Hepatocyte (in vitro differentiated cells): ENCODE measurements at regions not wholly inside any gene's neighbourhood (a gene's known extent, or its start where the extent isn't known, plus 50 kb on each side); places are given as distances from the start of the nearest gene placed in this dataset.
A peak's percentile ranks its signal among the peaks of the same experiment; 100 is the strongest.

Experiments used
- CTCF ChIP-seq: fragments of 200-600 bp; sonication (generic); IDR thresholded peaks from 2 replicates; pipeline ENCODE4 v1.5.1; 2016; ENCODE audit warnings: antibody characterized with exemption, mild to moderate bottlenecking; ENCODE audit not compliant: poor library complexity
- EZH2 ChIP-seq: fragments of 200-600 bp; sonication (generic); IDR thresholded peaks from 2 replicates; pipeline ENCODE4 v1.6.1; 2016; ENCODE audit warnings: antibody characterized with exemption, mild to moderate bottlenecking, borderline replicate concordance
- EZH2phosphoT487 ChIP-seq: fragments of 200-600 bp; sonication (generic); IDR thresholded peaks from one replicate; pipeline ENCODE4 v1.6.1; 2018; ENCODE audit warnings: antibody characterized with exemption, mild to moderate bottlenecking, low read depth, moderate library complexity; ENCODE audit not compliant: unreplicated experiment, severe bottlenecking

GRCh38 chr3:55343486-55344357 lies 143.4 kb downstream of the WNT5A start:
- no peak for TF ChIP-seq CTCF
- peak; percentile 94 for TF ChIP-seq EZH2phosphoT487
- TF ChIP-seq EZH2: no peak
